Liver (tissue), 3 donors: ENCODE measurements at regions not wholly inside any gene's neighbourhood (a gene's known extent, or its start where the extent isn't known, plus 50 kb on each side); places are given as distances from the start of the nearest gene placed in this dataset.

Experiments used
- HNF4A ChIP-seq, 2 donors: conservative IDR thresholded peaks; 2 replicates each; pipeline ENCODE4 v1.6.1; 2016; ENCODE audit warnings: antibody characterized with exemption in 2 of 2, mild to moderate bottlenecking in 2 of 2
- RAD21 ChIP-seq, 2 donors: IDR thresholded peaks; 2 replicates each; pipeline ENCODE4 v1.6.1; 2016; ENCODE audit warnings: antibody characterized with exemption in 2 of 2, mild to moderate bottlenecking in 2 of 2
- YY1 ChIP-seq: IDR thresholded peaks from 2 replicates; pipeline ENCODE4 v1.6.1; 2016; ENCODE audit warnings: antibody characterized with exemption, mild to moderate bottlenecking
- TF ChIP-seq, protein P1 (sequence below): fragments of 150-350 bp; IDR thresholded peaks from 2 replicates; pipeline ENCODE4 v1.5.1; 2017; ENCODE audit warnings: improper control_type of control experiment, low read depth, low read length; ENCODE audit not compliant: missing input control
- TF ChIP-seq, protein P2 (sequence below): IDR thresholded peaks from 2 replicates; pipeline ENCODE4 v1.6.1; 2016; ENCODE audit warnings: antibody characterized with exemption
- donor health status: healthy.
- donor health status: healthy.

DNA sequence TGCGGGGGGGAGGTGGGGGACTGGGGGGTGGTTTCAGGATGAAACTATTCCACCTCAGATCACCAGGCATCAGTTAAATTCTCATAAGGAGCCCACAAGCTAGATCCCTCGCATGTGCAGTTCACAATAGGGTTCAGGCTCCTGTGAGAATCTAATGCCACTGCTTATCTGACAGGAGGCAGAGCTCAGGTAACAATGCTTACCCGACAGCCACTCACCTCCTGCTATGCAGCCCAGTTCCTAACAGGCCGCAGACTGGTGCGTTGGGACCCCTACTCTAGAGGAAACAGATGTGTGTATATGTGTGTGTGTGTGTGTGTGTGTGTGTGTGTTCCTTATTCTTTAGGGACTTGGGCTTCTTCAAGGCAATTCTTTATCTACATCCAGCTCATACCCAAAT, 352.3 kb upstream of the CCNH start:
- TF ChIP-seq, protein P1, sequence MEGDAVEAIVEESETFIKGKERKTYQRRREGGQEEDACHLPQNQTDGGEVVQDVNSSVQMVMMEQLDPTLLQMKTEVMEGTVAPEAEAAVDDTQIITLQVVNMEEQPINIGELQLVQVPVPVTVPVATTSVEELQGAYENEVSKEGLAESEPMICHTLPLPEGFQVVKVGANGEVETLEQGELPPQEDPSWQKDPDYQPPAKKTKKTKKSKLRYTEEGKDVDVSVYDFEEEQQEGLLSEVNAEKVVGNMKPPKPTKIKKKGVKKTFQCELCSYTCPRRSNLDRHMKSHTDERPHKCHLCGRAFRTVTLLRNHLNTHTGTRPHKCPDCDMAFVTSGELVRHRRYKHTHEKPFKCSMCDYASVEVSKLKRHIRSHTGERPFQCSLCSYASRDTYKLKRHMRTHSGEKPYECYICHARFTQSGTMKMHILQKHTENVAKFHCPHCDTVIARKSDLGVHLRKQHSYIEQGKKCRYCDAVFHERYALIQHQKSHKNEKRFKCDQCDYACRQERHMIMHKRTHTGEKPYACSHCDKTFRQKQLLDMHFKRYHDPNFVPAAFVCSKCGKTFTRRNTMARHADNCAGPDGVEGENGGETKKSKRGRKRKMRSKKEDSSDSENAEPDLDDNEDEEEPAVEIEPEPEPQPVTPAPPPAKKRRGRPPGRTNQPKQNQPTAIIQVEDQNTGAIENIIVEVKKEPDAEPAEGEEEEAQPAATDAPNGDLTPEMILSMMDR, result no peak
- TF ChIP-seq, protein P2, sequence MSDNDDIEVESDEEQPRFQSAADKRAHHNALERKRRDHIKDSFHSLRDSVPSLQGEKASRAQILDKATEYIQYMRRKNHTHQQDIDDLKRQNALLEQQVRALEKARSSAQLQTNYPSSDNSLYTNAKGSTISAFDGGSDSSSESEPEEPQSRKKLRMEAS, result no peak
- TF ChIP-seq YY1 (no peak), RAD21 (IDR thresholded peaks at IDR 0.05) (no peak), HNF4A (conservative IDR thresholded peaks at IDR 0.05) (no peak)
